ENCODE measurements at regions not wholly inside any gene's neighbourhood (a gene's known extent, or its start where the extent isn't known, plus 50 kb on each side); places are given as distances from the start of the nearest gene placed in this dataset.
"Not testable (repeated sequence)": the region's sequence is repeated elsewhere in the genome, so short reads cannot be mapped to it uniquely, and the experiment has no call there.

DNA sequence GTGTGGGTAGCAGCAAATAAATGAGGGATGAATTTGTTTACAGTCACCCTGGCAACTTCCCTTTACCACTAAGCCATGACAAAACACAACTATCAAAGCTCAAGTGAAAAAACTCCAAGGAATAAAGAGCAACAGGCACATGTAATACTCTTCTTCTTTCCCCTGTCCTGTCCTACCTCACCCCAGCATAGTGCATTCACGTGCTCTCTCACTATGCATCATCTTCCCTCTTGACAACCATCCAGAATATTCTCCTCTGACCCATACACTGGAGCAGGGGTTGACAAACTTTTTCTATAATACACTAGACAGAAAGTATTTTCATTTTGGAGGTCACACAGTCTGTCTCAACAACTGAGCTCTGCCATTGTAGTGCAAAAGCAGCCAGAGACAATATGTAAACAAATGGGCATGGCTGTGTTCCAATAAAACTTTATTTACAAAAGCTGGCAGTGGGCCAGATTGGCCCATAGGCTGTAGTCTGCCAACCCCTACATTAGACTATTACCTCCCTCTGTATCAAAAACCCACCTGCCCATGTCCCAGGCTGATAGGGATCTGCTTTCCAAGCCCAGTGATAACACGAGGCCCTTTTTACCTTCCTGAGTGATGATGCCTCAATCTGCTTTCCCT lies 354.5 kb downstream of the FGFR2 start:
- peak; percentile 15 for DNase-seq

DNA sequence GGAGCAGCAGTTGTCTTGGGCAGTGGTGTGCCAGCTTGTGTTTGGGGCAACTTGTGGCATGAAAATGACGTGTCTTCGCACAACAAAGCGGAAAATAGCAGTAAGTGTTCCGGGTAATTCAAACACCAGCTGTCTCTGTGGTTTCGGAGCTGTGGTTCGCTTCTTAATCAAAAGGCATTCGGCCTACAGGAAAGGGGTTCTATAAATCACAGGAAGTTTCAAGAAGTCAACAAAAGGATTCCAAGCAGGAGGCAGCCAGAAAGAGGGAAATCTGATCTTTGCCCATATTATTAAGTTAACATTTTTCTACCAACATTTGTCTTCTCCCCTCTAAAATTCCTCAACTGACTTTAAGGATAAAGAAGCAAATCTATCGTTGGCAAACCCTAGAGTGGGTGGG lies 353.4 kb downstream of the FGFR2 start:
- DNase-seq: no peak

DNA sequence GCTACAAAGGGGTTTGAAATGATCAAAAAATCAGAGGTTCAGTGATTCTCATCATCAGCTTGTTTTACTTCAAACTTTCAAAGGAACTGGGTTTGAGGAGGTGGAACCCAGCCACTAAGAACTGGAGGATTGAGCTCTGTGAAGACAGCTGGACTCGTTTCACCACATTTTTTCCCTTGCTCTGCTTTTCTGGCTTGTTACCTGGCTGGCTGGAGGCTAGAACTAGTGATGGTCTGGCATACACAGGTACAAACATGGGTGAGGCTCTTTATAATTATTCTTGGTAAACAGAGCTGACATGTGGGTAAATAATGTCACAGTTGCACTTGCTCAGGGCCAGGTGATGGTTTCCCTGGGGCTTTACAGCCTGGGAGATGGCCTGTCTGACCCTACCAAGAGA lies 352.5 kb downstream of the FGFR2 start:
- peak; percentile 69 for DNase-seq

- DNase-seq: no peak
Observed at GRCh38 chr10:121248266-121248665, 350.0 kb downstream of the FGFR2 start.

DNA sequence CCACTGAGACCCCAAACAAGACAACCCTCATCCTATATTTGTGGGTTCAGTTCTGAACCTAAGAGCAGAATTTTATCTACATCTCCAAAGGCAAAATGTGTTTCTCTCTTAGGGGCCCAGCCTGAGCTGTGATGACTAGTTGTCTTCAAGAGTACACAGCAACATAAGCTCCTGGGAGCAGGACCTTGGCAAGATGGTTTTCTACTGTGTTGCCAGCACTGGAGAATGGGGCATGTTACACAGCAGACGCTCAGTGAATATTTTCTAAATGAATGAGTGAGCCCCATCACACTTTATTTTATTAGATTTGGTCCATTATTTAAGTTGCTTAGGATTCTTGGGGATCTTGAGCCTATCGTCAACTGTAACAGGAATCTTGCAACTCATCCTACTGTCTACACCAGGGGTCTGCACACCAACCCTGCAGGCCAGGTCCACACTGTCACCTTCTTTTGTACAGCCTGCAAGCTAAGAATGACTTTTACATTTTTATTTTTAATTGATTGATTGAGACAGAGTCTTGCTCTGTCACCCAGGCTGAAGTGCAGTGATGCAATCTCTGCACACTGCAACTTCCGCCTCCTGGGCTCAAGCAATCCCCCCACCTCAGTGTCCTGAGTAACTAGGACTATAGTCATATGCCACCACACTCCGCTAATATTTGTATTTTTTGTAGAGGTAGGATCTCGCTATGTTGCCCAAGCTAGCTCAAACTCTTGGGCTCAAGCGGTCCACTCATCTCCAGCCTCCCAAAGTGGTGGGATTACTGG lies 347.1 kb downstream of the FGFR2 start:
- DNase-seq: no peak

- peak; percentile 9 for DNase-seq
Observed at GRCh38 chr10:121252756-121253155, 345.5 kb downstream of the FGFR2 start.

DNA sequence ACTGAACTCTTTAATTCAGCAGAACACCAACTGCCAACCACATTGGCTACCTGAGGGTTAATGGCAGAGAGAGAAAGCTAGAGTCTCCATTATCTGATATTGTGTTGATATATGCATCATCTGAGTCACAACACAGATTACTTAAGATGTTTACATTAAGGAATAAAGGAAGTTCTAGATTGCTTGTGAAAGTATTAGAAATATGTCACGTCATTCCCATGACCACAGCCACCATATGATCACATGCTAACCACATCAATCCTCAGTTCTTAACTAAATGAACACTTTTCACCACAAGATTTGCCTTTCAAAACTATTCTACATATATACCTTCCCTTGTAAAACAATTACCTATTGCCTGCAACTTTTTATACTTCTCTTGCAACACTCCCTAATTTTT lies 337.9 kb downstream of the FGFR2 start:
- no peak for DNase-seq

GRCh38 chr10:121261665-121262064 lies 336.6 kb downstream of the FGFR2 start:
- DNase-seq: no peak

- DNase-seq: peak; percentile 17
Observed at GRCh38 chr10:121262774-121263430, 335.3 kb downstream of the FGFR2 start.

- no peak for DNase-seq
Observed at GRCh38 chr10:121263431-121263783, 334.8 kb downstream of the FGFR2 start.

DNA sequence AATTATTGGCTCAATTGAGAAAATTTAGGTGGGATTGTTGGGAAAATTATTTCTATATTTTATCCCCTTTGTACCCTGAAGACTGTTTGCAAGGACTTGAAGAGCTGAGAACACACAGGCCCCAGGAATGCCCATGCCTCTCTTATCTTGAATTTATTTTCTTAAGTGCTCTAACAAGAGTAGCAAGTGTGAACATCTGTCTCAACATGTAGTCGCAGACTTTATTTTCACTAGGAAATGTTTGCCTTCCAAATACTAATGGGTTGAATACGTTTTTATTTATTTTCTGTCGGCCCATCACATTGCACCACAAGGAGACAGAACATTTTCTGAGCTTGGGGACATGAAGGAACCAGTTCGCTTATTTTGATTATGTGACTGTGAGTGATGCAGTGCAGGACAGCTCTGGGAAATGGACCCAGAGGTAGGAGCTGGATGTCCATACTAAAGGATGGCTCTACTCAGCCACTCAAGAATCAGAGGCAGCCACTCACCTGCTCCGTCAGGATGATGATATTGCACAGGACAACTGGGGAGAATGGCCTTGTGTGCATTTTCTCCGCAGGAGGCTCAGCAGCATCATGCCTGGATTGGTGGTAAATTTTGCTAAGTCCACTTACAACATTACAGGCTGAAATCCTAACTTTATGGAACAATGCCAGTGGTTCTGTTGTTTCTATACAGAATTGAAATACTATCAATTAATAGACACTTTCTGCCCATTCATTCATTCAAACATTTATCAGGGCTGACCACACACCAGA lies 332.7 kb downstream of the FGFR2 start:
- DNase-seq: no peak

GRCh38 chr10:121266370-121266769 lies 331.9 kb downstream of the FGFR2 start:
- DNase-seq: no peak

- no peak for DNase-seq
Observed at GRCh38 chr10:121267236-121268003, 330.8 kb downstream of the FGFR2 start.

DNA sequence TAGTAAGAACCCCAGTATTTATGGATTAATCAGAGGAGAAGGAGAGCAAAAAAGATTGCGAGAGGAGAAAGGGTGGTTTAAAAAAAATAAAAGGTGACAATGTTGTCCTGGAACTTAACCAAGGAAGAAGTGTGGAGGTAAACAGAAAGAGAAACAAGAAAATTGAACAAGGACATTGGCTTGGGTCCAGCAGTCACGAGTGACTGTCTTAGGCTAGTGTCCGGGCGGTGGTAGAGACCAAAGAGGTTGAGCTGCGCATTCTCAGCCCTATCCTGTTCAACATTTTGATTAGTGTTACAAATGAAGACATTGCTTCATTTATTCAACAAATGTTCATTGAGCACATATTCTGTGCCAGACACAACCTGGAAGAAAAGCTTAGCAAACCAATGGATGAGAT lies 329.9 kb downstream of the FGFR2 start:
- no peak for DNase-seq

- no peak for DNase-seq
Observed at GRCh38 chr10:121268863-121269432, 329.3 kb downstream of the FGFR2 start.

DNA sequence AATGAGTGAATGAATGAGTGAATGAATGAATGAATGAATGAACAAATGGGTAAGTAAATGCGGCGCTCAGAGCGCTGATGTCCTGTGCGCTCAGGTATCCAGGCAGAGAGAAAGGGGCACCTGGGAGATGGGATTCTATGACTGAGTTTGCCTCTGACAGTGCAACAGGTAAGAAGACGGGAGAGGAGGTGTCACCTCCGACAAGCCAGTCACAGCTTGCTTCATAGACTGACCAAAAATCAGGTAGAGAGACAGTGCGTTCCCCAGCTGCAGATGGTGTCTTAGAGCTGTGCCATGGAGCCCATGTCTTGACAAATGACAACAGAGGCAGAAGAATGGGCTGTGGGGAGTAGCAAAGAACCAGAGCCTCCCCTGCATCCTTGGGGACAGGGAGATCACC lies 327.3 kb downstream of the FGFR2 start:
- DNase-seq: no peak

DNA sequence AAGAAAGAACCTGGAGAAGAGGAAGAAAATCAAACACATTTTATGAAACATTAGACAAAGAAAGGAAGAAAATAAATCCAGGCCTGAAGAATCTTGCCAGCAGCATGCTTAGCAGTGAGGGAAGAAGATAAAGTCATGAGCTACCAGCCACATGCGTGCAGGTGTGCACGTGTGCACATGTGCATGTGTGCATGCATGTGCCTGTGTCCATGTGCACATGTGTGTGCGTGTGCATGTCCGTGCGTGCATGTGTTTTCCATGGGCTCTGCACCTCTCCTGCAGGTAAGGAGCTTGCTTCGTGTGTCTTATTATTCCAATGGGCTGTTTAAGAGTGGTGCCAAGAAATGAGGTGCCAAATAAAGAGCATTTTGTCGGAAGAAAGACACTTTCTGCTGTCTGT lies 322.2 kb downstream of the FGFR2 start:
- no peak for DNase-seq

- DNase-seq: no peak
Observed at GRCh38 chr10:121276822-121277221, 321.4 kb downstream of the FGFR2 start.

GRCh38 chr10:121278386-121278785 lies 319.9 kb downstream of the FGFR2 start:
- not testable (repeated sequence) for DNase-seq

GRCh38 chr10:121281576-121281975 lies 316.7 kb downstream of the FGFR2 start:
- no peak for DNase-seq

- DNase-seq: no peak
Observed at GRCh38 chr10:121282264-121282663, 316.0 kb downstream of the FGFR2 start.

- DNase-seq: peak; percentile 16
Observed at GRCh38 chr10:121282797-121283515, 315.3 kb downstream of the FGFR2 start.

Data from NCI-H69 (cell line).